Hematopoietic multipotent progenitor cell treated with erythropoietin and hydrocortisone succinate and interleukin-3 and kit ligand, for 8 days (in vitro differentiated cells): ENCODE measurements at regions not wholly inside any gene's neighbourhood (a gene's known extent, or its start where the extent isn't known, plus 50 kb on each side); places are given as distances from the start of the nearest gene placed in this dataset.

ENCODE experiments used
- DNase-seq: peaks from one replicate; pipeline ENCODE4 v3.0.0-alpha.2; 2015

DNA sequence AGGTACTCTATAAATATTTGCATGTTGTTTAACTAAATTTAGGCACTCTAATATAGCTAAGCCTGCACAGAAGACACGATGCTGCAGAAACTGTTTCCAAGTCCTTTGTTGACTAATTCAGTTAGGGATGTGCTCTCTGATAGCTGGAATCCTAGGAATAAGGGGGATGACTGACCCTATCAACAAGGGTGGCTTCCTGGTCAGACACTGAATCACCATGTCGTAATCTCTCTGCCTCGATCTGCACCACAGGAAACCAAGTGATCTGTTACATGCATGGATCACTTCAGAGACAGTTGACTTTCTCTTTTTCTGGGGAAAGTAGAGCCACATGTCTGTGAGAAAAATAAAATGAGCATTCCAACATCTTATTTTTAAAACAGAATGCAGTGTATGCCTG is 169.1 kb downstream of the GUCY2F start:
- DNase-seq: no peak

DNA sequence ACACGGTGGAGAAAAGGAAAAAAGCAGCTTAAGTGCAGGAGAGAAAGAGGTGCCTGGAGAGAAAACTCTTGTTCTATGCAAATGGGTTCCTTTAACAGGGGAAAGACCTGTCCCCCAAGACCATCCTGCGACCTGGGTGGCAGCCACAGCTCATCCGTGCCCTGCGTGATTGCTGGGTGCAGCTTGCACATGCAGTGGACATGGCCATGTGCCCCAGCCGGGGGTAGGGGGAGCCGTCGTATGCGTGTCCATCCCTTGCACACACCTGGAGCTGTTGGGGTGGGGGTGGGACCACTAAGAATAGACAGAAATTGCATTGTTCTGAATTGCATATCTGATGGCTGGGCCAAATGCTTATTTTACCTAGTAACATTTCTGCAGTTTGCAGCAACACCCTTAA is 171.9 kb downstream of the GUCY2F start:
- DNase-seq: no peak

DNA sequence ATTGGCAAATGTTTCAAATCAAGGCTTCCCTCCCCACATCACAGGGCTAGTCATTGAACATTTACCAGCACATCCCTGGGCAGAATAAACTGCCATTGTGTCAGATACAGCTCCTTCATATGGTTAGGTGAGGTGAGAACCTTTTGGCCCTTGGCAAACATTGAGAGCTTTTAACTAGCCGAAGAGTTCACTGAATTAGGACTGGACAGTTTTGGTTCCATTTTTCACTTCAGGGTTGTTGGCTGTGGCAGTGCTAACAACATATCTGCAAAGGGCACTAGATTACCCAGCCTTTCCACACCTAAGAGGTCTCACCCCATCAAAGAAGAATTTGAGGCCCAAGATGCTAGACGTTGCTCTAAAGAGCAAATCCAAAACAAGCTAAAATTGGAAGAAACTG is 180.7 kb downstream of the GUCY2F start:
- DNase-seq: no peak

DNA sequence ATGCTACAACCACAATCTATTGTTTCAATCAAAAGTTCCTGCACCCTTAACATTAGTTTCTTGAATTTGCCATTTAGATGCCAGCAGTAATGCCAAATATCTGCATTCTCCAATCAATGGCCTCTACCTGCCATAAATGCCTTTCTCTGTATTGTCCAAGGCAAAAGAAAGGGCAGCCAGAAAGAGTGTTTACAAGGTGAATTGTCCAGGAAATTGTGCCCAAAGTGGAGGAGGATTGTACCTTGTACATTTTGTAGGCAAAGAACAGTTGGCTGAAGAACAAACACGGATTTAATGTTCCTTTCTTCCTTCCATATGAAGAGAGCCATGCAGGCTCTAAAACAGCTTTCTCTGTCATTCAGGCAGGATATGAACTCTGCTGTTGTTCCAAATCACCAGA is 181.5 kb downstream of the GUCY2F start:
- DNase-seq: no peak

DNA sequence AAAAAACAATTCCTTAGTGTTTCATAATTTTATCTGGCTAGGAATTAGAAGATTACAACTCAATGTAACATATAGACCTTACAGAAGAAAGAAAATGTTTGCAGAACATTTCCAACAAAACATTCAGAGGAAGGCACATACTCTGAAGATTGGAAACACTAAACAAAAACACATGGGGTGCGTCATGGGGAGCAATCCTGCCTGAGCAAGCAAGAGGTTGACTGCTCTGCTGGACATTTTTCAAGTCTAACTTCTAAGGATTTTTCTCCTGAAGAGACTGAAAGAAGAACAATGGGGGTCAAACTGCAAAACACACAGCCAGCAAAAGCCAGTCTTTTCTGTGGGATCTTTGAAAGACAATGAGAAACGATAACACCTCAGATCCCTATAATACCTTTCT is 182.8 kb downstream of the GUCY2F start:
- DNase-seq: no peak

DNA sequence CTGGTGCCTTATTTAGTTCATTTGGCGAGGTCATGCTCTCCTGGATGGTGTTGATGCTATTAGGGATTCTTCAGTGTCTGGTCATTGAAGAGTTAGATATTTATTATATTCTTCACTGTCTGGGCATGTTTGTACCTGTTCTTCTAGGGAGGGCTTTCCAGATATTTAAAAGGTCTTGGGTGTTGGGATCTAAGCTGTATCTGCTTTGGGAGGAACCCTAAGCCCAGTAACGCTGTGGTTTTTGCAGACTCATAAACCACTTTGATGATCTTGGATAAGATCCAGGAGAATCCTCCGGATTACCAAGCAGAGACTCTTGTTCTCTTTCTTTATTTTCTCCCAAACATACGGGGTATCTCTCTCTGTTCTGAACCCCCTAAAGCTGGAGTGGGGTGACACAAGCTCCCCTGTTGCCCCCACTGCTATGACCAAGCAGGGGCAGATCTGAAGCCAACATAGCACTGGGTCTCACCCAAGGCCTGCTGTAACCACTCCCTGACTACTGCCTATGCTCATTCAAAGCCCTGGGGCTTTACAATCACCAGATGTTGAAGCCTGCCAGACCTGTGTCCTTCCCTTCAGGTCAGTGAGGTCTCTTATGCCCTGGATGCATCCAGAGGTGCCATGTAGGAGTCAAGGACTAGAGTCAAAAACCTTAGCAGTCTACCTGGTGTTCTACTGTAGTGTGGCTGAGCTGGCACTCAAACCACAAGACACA is 187.6 kb downstream of the GUCY2F start:
- no peak for DNase-seq

DNA sequence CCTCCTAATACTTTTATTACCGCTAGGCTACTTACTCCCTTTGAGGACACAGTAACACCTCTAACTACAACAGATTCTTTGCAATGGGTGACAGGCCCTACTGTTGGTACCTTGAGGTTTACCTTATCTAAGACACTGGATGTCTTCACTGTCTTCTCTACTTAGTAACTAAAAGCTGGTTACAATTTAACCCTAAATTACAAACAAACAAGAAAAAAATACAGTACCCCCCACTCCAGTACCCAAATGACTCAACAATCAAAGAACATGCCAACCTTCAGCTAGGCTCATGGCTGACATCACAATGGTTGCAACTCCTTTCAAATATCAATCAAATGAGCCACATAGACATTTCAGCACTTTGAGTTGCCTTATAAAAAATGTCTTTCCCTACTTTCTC is 198.0 kb downstream of the GUCY2F start:
- no peak for DNase-seq

DNA sequence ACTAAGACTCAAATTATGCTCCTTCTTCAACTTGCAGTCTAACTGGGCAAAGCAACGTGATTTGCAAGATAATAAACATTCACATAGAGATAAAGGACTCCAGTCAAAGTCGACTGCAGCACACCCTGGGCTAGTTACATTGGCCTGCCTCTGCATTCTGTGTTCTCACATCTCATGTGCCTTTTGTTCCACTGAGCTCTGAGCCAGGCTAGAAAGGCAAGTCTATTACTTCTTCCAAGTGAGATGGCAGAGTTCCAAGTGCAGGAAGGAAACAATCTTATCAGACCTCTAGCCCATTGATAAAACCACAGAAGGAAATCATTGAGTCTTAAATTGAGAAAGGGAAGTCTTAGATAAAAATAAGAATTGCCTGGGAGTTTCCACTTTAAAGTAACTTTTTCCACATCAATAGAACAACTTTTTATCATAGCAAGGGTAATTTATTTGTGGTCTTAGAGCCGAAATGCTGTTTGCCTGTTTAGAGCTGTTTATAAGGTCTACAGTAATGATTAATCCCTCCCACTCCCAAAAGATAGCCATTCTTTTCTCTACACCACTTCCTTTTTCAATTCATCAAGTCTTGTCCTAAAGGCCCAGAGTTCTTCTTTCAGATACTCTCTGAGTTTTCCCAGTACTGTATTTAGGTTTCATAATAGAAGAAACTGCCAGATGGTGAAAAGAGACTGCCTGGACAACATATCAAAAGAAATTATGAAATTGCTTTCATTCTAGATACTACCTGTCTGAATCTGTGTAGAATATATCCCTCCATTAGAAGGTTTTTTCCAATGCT is 200.2 kb downstream of the GUCY2F start:
- peak; percentile 1 for DNase-seq

DNA sequence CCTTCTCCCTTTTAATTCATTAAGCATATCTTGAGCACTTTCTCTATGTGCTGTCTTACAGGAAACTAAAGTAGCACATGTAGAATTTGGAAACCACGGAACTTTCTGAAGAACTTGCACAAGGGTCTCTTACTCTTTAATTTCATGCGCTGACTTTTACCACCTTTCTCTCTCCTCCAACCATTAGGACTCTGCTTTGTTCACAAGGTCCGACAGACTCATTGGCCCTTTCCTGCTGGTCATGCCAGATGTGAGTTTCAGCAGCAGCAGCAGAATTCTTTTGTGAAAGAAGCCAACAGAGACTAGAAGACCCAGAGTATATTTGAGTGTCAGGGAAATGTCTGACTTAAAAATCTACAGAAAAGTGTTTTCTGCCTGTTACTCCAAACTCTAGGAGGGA is 207.1 kb downstream of the GUCY2F start:
- no peak for DNase-seq

DNA sequence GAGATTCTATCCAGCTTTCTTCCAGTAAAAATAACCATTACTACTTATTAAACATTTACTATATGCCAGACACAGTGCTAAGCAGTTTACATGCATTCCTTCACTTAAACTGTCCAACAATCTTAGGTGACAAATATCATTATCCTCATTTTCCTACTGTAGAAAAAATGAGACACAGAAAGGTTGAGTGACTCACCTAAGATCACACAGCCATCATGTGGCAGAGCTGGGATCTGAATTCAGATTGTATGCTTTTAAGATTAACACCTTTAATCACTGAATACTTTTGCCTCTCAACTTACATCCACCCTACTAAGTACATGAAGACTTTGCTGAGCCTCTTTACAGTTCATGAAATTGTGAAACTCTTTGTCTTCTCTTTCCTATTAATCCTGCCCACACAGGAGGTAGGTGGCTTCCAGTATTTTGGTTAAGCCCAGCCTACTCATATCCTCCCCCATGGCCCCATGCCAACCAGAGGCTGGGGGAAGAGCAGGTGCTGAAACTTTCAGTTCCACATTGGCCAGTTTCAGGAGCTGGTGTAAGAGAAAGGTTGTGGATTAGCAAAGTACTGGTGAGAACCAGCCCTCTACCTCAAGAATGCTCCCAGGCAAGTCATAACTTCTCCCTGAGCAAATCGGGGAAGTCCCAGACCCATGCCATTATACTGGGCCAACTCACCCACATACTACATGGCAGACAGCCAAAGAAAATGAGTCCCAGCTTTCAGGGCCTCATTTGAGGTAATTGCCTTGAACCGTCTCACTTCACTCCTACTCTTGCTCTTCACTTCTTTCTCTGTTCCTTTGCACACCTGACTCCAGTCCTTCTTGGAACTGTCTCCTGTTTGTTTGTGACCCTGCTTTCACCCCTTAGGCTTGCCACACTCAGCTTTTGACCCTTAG is 211.1 kb downstream of the GUCY2F start:
- DNase-seq: no peak

DNA sequence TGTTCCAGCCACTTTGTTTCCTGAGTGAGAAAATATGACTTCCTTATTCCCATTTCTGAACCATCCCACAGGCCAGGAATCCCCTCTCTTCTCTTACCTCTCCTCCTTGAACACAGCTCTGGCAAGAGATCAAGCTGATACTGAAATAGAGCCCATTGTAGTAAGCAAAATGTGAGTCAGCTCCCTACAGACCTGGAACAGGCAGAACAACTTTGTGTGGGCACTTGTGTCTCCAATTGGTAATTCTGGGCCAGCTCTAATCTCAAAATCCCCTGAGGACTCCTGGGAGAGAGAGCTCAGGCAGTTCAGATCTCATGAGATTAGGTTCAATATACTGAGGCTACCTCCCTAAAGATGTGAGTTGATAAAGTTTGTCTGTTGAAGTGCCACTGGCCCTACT is 213.5 kb downstream of the GUCY2F start:
- DNase-seq: no peak

DNA sequence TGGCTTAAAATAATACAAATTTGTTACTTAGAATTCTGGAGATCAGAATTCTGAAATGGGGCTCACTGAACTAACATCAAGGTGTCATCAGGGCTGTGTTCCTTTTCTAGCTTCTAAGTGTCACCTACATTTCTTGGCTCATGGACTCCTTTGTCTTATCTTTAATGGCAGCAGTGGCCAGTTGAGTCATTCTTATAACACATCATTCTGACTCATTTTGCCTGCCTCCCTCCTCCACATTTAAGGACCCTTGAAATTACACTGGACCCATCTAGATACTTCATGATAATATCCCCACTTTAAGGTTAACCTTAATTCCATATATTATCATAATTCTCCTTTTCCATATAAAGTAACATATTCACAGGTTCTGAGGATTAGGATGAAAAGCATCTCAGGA is 215.9 kb downstream of the GUCY2F start:
- no peak for DNase-seq

DNA sequence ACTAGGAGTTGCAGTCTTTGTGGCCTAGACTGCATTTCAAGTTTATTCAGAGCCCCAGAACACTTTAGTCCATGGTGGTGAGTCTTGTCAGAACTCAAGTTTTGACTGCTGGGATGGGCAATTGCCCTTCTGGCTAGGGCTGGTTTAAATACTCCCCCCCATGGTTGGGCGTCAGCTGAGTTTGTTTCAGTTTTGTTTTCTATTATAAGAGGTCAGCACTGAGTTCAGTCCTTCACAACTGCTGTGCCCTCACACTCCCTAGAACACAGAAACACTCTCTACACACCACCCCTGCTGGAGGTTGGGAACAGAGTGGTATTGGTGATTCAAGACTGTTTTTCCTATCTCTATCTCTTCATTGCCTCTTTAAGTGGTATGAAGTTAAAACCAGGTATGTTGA is 217.0 kb downstream of the GUCY2F start:
- no peak for DNase-seq

DNA sequence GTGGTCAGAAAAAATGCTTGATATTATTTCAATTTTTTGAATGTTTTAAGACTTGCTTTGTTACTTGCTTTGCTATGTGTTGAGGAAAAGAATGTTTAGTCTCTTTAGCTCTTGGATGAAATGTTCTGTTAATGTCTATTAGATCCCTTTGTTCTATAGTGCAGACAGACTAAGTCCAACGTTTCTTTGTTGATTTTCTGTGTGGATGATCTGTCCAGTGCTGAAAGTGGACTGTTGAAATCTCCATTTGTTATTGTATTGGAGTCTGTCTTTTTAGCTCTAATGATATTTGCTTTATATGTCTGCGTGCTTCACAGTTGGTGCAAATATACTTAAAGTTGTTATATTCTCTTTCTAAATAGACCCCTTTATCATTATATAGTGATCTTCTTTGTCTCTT is 220.6 kb downstream of the GUCY2F start:
- no peak for DNase-seq

DNA sequence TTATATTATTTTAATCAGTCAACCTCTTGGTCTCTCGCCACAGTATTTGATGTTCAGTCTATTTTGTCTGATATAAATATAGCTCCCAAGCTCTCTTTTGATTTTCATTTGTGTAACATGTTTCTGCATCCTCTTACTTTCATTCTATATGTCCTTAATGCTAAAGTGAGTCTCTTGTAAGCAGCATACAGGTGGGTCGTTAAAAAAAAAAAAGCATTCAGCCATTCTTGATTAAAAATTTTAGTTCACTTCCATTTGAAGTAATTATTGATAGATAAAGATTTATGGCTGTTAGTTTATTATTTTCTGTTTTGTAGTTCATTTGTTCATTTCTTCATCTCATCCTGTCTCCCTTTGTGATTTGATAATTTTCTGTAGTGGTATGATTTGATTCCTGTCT is 229.1 kb downstream of the GUCY2F start:
- no peak for DNase-seq

DNA sequence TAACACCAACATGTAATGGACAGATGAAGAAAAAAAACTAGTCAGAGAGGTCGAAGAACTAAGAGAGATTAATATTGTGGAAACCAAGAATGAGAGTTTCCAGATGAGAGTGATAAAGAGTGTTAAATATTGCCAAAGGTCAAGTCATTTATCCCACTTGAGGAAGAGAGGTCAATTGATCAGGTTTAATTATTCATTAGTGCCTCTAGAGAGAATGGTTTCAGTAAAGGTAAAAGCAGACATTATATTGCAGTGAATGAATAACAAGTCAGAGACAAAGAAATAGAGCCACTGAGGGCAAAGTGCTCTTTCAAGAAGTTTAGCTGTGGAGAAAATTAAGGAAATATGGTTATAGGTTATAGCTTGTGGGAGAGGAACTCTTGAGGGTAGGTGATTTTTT is 263.1 kb downstream of the GUCY2F start:
- DNase-seq: no peak

DNA sequence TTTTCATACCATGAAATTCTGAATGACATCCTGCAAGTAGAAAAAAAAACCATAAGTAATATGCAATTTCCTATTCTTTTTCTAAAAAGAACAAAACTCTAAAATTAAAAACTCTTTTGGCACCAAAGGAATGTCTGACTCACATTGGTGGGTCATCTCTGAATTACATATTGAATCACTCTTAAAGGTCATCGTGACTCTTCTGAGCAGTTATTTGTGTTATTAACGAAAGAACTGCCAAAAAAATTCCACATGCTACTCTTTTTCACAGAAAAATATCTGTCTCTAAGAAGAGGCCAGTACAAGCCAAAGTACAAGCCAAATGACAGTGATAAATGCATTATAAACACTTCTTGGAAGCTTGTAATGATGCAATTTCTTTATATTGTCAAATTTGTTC is 282.2 kb downstream of the GUCY2F start:
- DNase-seq: no peak

DNA sequence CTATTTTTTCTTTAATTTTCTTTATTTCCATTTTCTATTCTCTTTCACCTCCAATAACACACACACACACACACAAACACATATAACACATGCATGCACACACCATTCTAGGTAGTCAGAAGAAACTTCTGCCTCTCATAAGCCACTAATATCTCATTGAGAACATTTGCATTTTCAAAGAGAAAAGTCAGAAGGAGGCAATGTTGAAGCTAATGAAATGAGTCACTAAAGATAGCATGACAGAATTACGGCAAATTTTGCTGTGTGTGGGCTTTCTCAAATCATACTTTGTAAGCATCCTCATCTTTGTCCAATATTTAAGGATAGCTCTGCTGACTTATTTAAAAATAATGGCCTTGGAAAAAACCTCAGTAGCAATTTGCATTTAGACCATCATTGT is 291.3 kb downstream of the GUCY2F start:
- no peak for DNase-seq

DNA sequence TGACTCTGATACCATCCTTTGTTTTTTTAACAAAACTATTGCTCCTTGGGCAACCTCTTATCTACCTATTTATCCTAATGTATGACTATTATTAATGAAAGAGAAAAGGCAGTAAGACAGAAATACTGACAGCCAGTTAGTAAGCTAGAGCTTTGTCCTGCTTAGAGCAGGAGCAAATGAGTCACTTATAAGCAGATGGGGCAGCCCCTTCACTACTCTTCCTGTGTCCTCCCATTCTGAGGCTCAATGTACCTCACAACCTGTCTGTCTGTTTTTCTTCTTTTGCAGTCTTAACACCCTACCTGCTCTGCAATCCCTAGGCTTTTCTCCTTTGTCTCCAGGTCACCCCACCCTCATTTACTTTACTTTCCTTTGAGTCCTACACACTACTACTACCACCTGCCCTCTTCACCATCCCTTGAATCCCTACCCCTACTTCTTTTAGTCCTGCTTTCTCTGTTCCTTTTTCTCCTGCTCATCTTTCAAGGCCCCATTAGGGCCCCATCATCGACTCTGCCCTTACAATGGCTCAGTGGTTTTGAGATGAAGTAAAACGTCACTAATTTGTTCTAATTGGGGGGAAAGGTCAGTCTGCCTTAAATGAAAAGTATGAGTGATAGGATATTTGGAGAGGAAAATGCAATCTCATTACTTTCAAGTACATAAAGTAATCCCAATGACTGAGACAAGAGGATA is 294.3 kb downstream of the GUCY2F start:
- DNase-seq: no peak

DNA sequence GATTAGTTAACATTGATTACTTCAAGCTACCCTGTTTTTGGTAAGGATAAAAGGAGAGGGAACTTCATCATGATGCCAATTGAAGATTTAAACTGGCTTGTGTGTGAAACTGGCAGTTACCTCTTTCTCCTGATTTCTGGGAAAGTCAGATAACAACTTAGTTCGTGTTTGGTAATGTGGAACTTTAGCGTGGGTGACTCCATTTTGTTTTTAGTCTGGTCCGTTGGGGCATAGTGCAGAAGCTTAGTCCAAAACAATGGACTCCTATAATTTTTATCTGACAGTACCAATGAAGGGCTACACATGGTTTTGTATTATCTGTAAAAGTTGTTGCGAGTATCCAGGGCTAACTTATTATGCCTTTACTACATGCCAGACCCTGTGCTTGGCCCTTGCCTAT is 294.9 kb downstream of the GUCY2F start:
- no peak for DNase-seq

DNA sequence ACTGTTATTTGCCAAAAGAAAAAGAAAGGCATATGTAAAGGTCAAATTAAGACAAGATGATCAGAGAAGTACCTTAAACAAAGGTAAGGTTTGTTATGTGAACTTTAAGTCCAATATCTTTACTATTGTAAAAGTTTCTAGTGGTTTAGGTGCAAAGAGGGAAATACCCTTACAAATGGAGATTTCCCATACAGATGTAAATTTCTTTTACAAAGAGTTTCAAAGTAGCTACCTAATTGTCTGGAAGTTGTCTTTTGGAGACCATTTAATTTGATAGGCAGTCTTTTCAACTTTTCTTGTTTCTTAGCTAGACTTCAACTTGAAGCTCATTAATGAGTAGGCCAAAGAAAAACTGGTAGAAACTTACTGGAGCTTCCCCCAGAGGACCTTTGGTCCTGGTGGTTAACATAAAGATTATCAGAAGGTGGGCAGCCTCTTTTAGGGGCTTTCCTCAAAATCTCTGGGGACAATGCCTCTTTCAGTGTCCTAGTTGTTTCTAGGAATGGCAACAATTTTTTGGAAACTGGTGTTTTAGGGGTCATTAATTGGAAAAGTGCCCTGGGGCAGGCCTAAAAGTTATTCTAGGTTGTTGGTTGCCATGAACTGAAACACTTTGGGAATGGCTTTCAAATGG is 297.3 kb downstream of the GUCY2F start:
- no peak for DNase-seq

DNA sequence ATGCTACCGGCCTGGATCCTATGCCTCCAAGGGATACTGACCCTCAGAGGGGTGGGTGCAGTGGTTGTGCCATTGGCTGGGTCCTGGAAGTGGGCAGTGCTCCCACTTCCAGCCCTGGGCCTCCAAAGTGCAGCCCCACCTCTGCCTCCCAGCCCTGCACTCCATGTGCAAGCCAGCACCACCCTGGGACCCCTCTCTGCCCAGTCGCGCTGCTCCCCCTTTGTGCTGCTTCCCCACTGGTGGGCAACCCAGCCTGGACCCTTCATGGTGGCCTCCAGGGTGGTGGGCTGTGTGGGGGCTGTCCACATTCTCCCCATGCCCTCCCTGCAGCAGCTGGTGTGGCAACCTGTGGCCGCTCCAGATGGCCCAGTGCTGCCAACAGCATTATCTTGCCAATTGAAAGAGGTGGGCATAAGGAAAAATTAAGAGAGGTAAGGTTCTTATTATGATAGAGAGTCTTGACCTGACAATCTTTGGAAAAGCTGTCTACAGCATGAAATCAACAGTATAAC is 309.7 kb downstream of the GUCY2F start:
- DNase-seq: no peak
